IMR-90 (cell line): ENCODE measurements at regions not wholly inside any gene's neighbourhood (a gene's known extent, or its start where the extent isn't known, plus 50 kb on each side); places are given as distances from the start of the nearest gene placed in this dataset.

Source experiments
- ATAC-seq: fragments of 200-7000 bp; cut with Tn5 transposase; 2 replicates; pipeline ENCODE4 v1.9.1; 2020; ENCODE audit warnings: low read depth, mild to moderate bottlenecking, moderate library complexity
- BruUV-seq: library from RNA; stranded (reverse); fragments of 400-500 nt; replicated peaks from 2 replicates; lab custom pipeline; 2021; lab: Mats Ljungman, UMichigan
- CTCF ChIA-PET: fragments of 300-600 bp; formaldehyde crosslinking; extraction: SDS; loops from one replicate; lab custom pipeline; 2021; ENCODE audit warnings: antibody characterized with exemption; lab: Yijun Ruan, JAX
- POLR2A ChIA-PET: fragments of 300-600 bp; sonication (Branson Sonifier 250); formaldehyde crosslinking; loops from one replicate; lab custom pipeline; 2022; ENCODE audit warnings: antibody characterized with exemption; ENCODE audit not compliant: unreplicated experiment; lab: Charles Lee
- DNase-seq: peaks from one replicate; pipeline ENCODE4 v3.0.0; 2013
- H2AFZ ChIP-seq: replicated peaks from 2 replicates; pipeline ENCODE3; 2013; ENCODE audit warnings: low read length, mild to moderate bottlenecking; ENCODE audit not compliant: poor library complexity
- H2AK5ac ChIP-seq: 2 replicates; pipeline ENCODE4 v1.6.1; 2013; ENCODE audit warnings: low read depth, low read length, inconsistent platforms
- H2AK9ac ChIP-seq: replicated peaks from 2 replicates; pipeline ENCODE3; 2013; ENCODE audit warnings: mild to moderate bottlenecking, low read depth, low read length, moderate library complexity; ENCODE audit not compliant: poor library complexity
- H2BK120ac ChIP-seq: 2 replicates; pipeline ENCODE4 v1.6.1; 2013; ENCODE audit warnings: low read depth, low read length, inconsistent platforms
- H2BK15ac ChIP-seq: 3 replicates; pipeline ENCODE4 v1.6.1; 2013; ENCODE audit warnings: low read depth, low read length, inconsistent platforms
- H2BK20ac ChIP-seq: 2 replicates; pipeline ENCODE4 v1.6.1; 2013; ENCODE audit warnings: low read depth, mild to moderate bottlenecking, inconsistent platforms, low read length, moderate library complexity
- H2BK5ac ChIP-seq: 2 replicates; pipeline ENCODE4 v1.6.1; 2013; ENCODE audit warnings: mild to moderate bottlenecking, low read depth, low read length, inconsistent platforms; ENCODE audit not compliant: poor library complexity, severe bottlenecking
- H3K14ac ChIP-seq: replicated peaks from 2 replicates; pipeline ENCODE4 v1.6.1; 2013; ENCODE audit warnings: low read depth, low read length, inconsistent platforms
- H3K18ac ChIP-seq: 2 replicates; pipeline ENCODE4 v1.6.1; 2013; ENCODE audit warnings: low read depth, low read length, control low read depth
- H3K23ac ChIP-seq: 2 replicates; pipeline ENCODE4 v1.6.1; 2013; ENCODE audit warnings: low read depth, low read length, inconsistent platforms
- H3K27ac ChIP-seq: 2 replicates; pipeline ENCODE4 v1.5.1; 2013; ENCODE audit warnings: mild to moderate bottlenecking, control low read depth, low read length; ENCODE audit not compliant: insufficient read depth
- H3K27me3 ChIP-seq: 2 replicates; pipeline ENCODE4 v1.6.1; 2013; ENCODE audit warnings: low read length; ENCODE audit not compliant: control insufficient read depth, insufficient read depth
- H3K36me3 ChIP-seq: 2 replicates; pipeline ENCODE4 v1.6.1; 2013; ENCODE audit warnings: low read length, mixed read lengths; ENCODE audit not compliant: control insufficient read depth, insufficient read depth
- H3K4ac ChIP-seq: 2 replicates; pipeline ENCODE4 v1.6.1; 2013; ENCODE audit warnings: low read depth, low read length, inconsistent platforms
- H3K4me1 ChIP-seq: 2 replicates; pipeline ENCODE4 v1.6.1; 2013; ENCODE audit warnings: low read length, mixed read lengths; ENCODE audit not compliant: control insufficient read depth, insufficient read depth
- H3K4me2 ChIP-seq: 2 replicates; pipeline ENCODE4 v1.6.1; 2013; ENCODE audit warnings: low read depth, mild to moderate bottlenecking, control low read depth, low read length, moderate library complexity
- H3K4me3 ChIP-seq: 2 replicates; pipeline ENCODE4 v1.5.1; 2013; ENCODE audit warnings: low read depth, mild to moderate bottlenecking, control low read depth, low read length, moderate library complexity; ENCODE audit not compliant: insufficient read depth
- H3K56ac ChIP-seq: 2 replicates; pipeline ENCODE4 v1.6.1; 2013; ENCODE audit warnings: low read length, inconsistent platforms; ENCODE audit not compliant: insufficient read depth; ENCODE audit errors: extremely low read depth
- H3K79me1 ChIP-seq, 2 experiments: 2 replicates each; pipeline ENCODE4 v1.6.1; 2013; ENCODE audit warnings: low read length in 2 of 2, inconsistent platforms in 1 of 2, low read depth in 1 of 2
- H3K9ac ChIP-seq: 2 replicates; pipeline ENCODE4 v1.6.1; 2013; ENCODE audit warnings: low read depth, low read length, control low read depth
- H3K9me1 ChIP-seq: 2 replicates; pipeline ENCODE4 v1.6.1; 2013; ENCODE audit warnings: low read length, inconsistent platforms; ENCODE audit not compliant: insufficient read depth
- H3K9me3 ChIP-seq: 2 replicates; pipeline ENCODE4 v1.6.1; 2013; ENCODE audit warnings: low read length; ENCODE audit not compliant: control insufficient read depth, insufficient read depth
- H4K20me1 ChIP-seq: 2 replicates; pipeline ENCODE4 v1.6.1; 2013; ENCODE audit warnings: low read length, inconsistent platforms; ENCODE audit not compliant: insufficient read depth
- H4K5ac ChIP-seq: 2 replicates; pipeline ENCODE4 v1.6.1; 2013; ENCODE audit warnings: mild to moderate bottlenecking, low read depth, low read length, control low read depth
- H4K8ac ChIP-seq, 2 experiments: 2 replicates each; pipeline ENCODE4 v1.6.1; 2013; ENCODE audit warnings: low read depth in 2 of 2, low read length in 2 of 2, control low read depth in 1 of 2, inconsistent platforms in 1 of 2
- H4K91ac ChIP-seq: 2 replicates; pipeline ENCODE4 v1.6.1; 2013; ENCODE audit warnings: low read depth, low read length, inconsistent platforms; ENCODE audit not compliant: insufficient read depth
- FOS ChIP-seq: fragments of 150-350 bp; IDR thresholded peaks from 2 replicates; pipeline ENCODE4 v1.6.1; 2016; ENCODE audit warnings: low read depth, low read length
- MAZ ChIP-seq: IDR thresholded peaks from 2 replicates; pipeline ENCODE4 v1.6.1; 2012; ENCODE audit warnings: low read depth, mild to moderate bottlenecking, low read length, improper control_type of control experiment, moderate library complexity, borderline replicate concordance
- MXI1 ChIP-seq: IDR thresholded peaks from 2 replicates; pipeline ENCODE4 v1.6.1; 2012; ENCODE audit warnings: low read depth, mild to moderate bottlenecking, low read length, moderate library complexity, borderline replicate concordance
- WGBS, 2 experiments: methylation state at CpG; one replicate each; pipeline versions ENCODE4 v1.1.5 to v1.1.7; 2013; ENCODE audit warnings: missing lambda C conversion rate in 2 of 2; ENCODE audit not compliant: insufficient read length in 1 of 2; ENCODE audit errors: extremely low coverage in 2 of 2; 5-methylcytosine and 5-hydroxymethylcytosine counted together
- dilution Hi-C: fragments of 300-500 bp; cut with HindIII; formaldehyde crosslinking; loops from one replicate; pipeline ENCODE4 v1.14.3; 2018; ENCODE audit warnings: low sequenced_read_pairs; ENCODE audit not compliant: unreplicated experiment
- in situ Hi-C: fragments of 300-500 bp; cut with MboI; formaldehyde crosslinking; loops from 3 replicates; pipeline ENCODE4 v1.14.3; 2019; ENCODE audit warnings: low sequenced_read_pairs, inconsistent platforms, mixed read lengths
- intact Hi-C: fragments of 100-400 bp; cut with micrococcal nuclease; formaldehyde crosslinking; loops from 2 replicates; pipeline ENCODE4 v1.10.0; 2022
- TF ChIP-seq, protein P1 (sequence below): fragments of 150-350 bp; IDR thresholded peaks from 2 replicates; pipeline ENCODE4 v1.6.1; 2017; ENCODE audit warnings: mild to moderate bottlenecking, antibody characterized with exemption, low read length, low read depth

DNA sequence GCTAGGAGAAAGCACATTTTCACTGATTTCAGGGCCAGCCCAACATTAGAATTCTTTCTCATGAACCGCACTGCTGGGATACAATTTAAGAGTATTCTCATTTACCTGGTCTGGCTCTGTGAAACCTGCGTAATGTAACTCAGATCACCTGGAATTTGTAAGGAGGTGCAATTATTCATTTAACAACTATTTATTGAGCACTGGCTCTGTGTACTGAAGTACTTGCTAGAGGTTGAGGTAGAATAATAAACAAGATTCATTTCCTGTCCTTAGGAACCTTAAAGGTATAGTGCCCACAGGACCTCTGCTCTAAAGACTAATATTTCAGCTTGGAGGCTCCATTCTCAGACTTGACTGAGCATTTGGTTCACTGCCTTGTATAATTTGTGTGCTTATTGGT is 242.2 kb upstream of the ZPLD1 start:
- dilution Hi-C loops = no loop called here
- no peak for ATAC-seq
- H4K91ac ChIP-seq = no peak overlapping the region
- no TSS peak for BruUV-seq
- no peak overlapping the region for H3K9ac ChIP-seq
- H2BK5ac ChIP-seq = no peak overlapping the region
- no peak overlapping the region for H3K4ac ChIP-seq
- in situ Hi-C loops = no loop called here
- no peak for DNase-seq
- no peaks in the 10 kb centered on the region for H3K79me1 ChIP-seq
- no peak overlapping the region; the same call in 1 of the 2 replicates for H2BK120ac ChIP-seq
- no peak overlapping the region for H3K4me3 ChIP-seq
- no peak overlapping the region for H3K56ac ChIP-seq
- peak overlapping the region; percentile 47; the same call in 1 of the 3 replicates for H2BK15ac ChIP-seq
- peaks cover 5% of the 10 kb centered on the region for H3K9me1 ChIP-seq
- CTCF ChIA-PET = no interaction called here
- no peak overlapping the region for H3K4me2 ChIP-seq
- WGBS, 2 experiments = no CpG with 5 or more reads among the region's 2 CpGs
- H4K20me1 ChIP-seq = no peaks in the 10 kb centered on the region
- no peak overlapping the region; the same call in 1 of the 2 replicates for H2BK20ac ChIP-seq
- H4K5ac ChIP-seq = no peak overlapping the region
- TF ChIP-seq FOS = no peak
- TF ChIP-seq MXI1 = no peak
- TF ChIP-seq, protein P1, sequence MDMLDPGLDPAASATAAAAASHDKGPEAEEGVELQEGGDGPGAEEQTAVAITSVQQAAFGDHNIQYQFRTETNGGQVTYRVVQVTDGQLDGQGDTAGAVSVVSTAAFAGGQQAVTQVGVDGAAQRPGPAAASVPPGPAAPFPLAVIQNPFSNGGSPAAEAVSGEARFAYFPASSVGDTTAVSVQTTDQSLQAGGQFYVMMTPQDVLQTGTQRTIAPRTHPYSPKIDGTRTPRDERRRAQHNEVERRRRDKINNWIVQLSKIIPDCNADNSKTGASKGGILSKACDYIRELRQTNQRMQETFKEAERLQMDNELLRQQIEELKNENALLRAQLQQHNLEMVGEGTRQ = no peak
- TF ChIP-seq MAZ = no peak
- no peak overlapping the region; the same call in 1 of the 2 replicates for H3K18ac ChIP-seq
- H4K8ac ChIP-seq = no peak overlapping the region
- H2AK9ac ChIP-seq = no peak overlapping the region
- H3K27ac ChIP-seq = no peak overlapping the region
- intact Hi-C loops = no loop called here
- peaks cover 2% of the 10 kb centered on the region; the same call in 1 of the 2 replicates for H3K4me1 ChIP-seq
- H2AK5ac ChIP-seq = no peak overlapping the region
- POLR2A ChIA-PET = no interaction called here
- no peak overlapping the region for H2AFZ ChIP-seq
- H3K36me3 ChIP-seq = no peaks in the 10 kb centered on the region
- H3K23ac ChIP-seq = no peak overlapping the region
- H3K14ac ChIP-seq = no peak overlapping the region
- no peaks in the 10 kb centered on the region for H3K9me3 ChIP-seq
- no peaks in the 10 kb centered on the region for H3K27me3 ChIP-seq
